ENCODE measurements at regions not wholly inside any gene's neighbourhood (a gene's known extent, or its start where the extent isn't known, plus 50 kb on each side); places are given as distances from the start of the nearest gene placed in this dataset.
"Not testable (repeated sequence)": the region's sequence is repeated elsewhere in the genome, so short reads cannot be mapped to it uniquely, and the experiment has no call there.

DNA sequence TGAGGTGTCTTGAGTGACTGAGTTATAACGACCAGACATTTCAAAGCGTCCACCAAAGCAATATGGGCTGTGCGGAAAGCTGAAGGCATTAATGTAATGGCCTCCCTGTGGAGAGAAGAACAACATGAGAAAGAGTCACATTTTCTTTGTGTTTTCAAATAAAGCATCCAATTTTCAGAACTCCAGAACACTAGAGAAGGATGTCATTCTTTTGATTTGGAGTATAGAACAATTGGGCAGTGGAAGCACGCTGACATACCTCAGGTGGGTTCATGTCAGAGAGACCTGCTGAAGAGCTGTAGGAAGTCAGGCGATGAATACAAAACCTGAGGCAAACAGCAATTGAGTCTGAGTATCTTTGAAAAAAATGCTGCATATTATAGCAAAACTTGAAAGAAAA is 556.5 kb downstream of the GABRG2 start:
- DNase-seq (ENCODE audit: low spot score): no peak

GRCh38 chr5:162637481-162637880 is 569.9 kb downstream of the GABRG2 start:
- DNase-seq (ENCODE audit: low spot score): no peak

DNA sequence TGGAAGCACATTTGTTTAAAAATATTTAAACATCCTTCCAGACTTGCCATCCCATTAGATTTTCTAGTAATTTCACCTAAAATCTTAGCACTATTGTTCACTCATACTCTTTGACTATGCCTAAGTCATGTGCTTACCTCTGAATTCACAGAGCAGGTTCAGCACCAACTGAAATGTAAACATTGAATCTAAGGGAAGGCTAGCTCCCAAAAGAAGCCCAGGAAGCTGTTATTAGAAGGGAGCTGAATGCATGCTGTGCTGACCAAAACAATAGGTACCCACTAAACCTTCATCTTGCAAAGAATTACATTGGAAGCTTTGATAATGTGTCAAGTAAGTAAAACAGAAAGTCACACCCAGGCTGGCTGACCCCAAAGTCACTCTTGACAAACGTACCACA is 571.3 kb downstream of the GABRG2 start:
- no peak for DNase-seq (ENCODE audit: low spot score)

- no peak for DNase-seq (ENCODE audit: low spot score)
These were observed 573.7 kb downstream of the GABRG2 start for GRCh38 chr5:162641142-162641813.

DNA sequence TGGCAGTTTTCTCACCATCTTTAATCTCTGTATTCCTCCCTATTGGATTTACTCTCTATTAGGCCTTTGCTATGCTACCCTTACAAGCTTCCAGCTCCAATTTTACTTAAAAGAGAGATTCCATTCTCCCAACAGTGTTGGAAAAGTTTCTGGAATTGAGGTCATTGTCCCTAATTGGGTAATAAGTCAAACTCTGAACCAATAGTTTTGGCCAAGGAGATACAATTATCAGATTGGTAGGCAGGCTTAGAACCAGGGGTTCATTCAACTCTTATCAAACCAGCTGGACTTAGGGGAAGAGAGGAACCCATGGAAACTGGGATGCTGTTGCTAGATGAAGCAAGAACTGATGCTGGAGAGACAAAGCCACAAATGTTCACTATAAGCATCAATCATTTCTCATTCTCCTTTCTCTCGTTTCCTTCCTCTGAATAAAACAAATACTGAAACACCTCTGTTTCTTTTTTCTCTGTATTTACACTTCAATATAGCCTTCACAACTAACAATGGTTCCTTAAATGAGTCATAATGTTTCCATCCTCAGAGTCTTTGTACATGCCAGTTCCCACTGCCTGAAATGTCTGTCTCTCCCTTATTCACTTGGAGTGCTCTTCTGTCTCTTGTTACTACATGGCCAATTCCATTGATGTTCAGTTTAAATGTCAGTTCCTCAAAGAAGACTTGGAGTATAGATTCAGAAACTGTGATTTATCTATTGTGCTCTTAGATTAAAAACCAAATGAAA is 587.3 kb downstream of the GABRG2 start:
- DNase-seq (ENCODE audit: low spot score): no peak

DNA sequence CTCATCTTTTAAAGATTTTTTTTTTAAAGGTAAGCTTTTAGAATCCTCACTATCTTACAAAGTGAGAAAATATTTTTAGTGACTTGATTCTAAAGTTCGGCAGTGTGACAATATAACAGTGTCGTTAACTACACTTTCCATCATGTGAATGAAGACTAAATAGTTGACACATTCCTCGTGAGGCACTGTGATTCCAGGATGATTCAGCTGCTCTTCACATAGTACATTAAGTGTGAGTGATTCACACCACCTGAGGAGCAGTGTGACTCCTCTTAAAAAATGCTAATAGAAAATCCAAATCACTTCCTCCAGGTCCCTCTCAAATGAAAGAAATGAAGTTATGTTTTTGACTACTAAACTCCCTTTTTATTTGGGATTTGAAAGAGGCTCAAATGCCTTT is 589.5 kb downstream of the GABRG2 start:
- no peak for DNase-seq (ENCODE audit: low spot score)

DNA sequence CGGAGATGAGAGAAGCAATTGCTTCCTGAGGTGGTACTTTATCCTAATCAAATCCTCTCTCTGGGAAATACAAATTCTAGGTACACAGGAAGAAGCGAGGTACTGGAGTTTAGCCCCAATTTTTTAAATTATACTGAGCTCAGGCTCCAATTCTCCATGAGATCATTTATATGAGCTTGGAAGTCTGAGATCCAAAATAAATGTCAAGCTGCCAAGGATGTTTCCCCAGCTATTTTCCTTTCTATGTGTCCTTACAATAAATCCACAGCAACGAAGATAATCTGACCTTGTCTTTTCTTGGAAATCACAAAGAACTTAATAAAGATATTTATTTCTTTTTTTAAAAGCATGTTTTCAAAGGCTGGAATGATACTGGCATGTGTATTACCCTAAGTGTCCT is 597.3 kb downstream of the GABRG2 start:
- DNase-seq (ENCODE audit: low spot score): no peak

GRCh38 chr5:162668926-162669325 is 601.4 kb downstream of the GABRG2 start:
- no peak for DNase-seq (ENCODE audit: low spot score)

DNA sequence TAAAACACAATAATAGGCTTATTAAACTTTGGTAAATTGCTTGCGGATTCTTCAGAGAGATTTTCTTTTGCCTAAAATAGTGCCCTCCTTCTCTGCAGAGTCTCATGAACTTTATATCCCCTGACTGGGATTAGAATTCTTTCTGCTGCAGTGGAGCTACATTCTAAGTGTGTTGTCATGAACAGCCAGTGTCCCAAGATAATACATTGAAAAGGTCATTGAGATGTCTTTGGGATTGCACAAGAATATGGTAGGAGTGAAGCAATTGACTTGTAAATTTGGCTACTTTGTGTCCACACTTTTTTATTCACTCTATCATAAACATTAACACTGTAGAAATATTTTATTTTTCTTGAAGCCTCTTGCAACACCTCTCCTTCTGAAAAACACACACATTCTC is 604.5 kb downstream of the GABRG2 start:
- no peak for DNase-seq (ENCODE audit: low spot score)

DNA sequence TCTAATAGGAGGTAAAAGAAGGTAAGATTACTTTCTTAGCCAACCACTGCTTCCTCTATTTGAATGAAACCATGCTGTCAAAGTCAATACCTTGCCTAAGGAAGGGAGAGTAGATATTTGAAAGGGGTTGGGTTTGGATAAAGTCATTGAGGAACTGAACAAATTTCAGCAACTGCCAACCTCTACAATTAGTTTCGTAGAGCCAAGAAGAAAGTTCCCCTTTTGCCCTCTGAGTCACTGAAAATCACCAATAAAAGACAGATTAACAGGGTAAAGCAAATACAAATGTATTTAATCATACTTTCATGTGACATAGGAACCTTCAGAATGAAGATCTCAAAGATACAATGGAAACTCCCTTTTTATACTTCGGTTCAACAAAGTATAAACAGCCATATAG is 615.7 kb downstream of the GABRG2 start:
- DNase-seq (ENCODE audit: low spot score): no peak

GRCh38 chr5:162684145-162684544 is 616.6 kb downstream of the GABRG2 start:
- no peak for DNase-seq (ENCODE audit: low spot score)

- no peak for DNase-seq (ENCODE audit: low spot score)
These were observed 617.7 kb downstream of the GABRG2 start for GRCh38 chr5:162685302-162685701.

DNA sequence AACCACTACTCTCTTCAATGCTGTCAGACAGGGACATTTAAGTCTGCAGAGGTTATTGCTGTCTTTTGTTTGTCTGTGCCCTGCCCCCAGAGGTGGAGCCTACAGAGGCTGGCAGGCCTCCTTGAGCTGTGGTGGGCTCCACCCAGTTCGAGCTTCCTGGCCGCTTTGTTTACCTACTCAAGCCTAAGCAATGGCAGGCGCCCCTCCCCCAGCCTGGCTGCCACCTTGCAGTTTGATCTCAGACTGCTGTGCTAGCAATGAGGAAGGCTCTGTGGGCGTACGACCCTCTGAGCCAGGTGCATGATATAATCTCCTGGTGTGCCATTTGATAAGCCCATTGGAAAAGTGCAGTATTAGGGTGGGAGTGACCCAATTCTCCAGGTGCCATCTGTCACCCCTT is 628.7 kb downstream of the GABRG2 start:
- DNase-seq (ENCODE audit: low spot score): not testable (repeated sequence)

- no peak for DNase-seq (ENCODE audit: low spot score)
These were observed 631.8 kb downstream of the GABRG2 start for GRCh38 chr5:162699361-162699760.

DNA sequence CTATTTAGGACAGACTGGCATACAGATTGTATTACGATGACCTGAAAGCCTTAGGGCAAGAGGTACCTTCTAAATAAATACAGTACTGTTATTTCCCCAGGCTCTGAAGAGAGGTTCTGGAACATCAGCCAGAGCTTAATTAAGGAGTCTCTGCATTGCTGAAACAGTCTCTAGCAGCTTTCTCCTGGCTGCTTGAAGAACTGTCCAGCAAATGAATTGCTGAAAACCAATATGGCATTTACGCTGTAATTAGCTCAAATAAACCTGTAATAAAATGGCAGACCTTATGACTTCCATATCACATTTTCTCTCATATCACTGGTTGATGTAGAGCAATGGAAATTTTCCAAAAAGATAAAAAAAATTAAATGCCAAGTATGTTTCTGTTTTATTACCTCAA is 636.3 kb downstream of the GABRG2 start:
- DNase-seq (ENCODE audit: low spot score): no peak

DNA sequence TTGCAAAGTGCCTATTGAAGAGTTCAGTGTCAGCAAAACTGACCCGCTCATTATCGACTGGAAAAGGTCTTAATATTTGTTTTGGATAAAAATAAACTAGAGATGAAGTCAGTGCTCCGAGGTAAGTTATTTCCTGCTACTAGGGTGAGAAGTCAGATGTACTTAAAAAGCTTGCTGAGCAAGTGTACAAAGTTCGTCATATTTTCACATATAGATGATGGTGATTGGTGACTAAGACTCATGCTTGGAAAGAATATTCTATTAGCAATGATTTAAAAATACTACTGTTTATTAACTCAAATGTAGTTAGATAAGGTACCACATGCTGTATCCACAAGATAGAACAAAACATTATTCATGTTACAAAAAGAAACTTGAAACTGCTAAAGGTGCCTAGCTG is 643.7 kb downstream of the GABRG2 start:
- no peak for DNase-seq (ENCODE audit: low spot score)

GRCh38 chr5:162719720-162720119 is 652.1 kb downstream of the GABRG2 start:
- no peak for DNase-seq (ENCODE audit: low spot score)

DNA sequence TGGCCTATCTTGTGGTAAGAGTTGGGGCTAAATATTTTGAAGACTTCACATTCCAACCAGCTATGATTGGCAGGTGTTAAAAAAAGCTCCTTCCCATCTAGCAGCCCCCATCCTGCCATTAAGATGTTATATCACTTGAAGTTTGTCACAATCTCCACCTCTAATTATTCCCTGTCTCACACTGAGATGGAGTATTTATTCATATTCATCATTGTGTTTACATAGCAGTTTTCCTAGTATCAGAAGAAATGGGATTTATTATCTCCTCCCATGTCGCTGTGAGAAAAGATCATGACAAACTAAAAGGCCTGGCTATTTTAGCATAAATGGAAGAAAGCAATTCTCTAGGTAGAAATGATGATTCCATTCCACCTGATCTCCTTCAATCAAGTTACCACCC is 653.6 kb downstream of the GABRG2 start:
- DNase-seq (ENCODE audit: low spot score): no peak

DNA sequence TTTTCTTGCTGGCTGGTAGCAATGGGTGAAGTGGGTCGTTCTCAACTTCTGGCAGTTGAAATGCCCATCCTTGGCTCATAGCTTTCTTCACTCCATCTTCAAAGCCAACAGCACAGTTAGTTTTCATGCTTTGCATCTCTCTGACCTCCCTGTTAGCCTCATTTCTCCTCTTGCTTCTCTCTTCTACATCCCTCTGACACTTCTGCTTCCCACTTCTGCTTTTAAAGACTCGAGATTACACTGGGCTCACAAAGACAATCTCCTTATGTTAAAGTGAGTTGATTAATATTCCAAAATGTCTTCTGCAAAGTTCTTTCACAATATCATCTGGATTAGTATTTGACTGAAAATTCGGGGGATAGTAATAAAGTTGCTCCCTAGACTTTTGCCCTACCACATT is 684.8 kb upstream of the CCNG1 start:
- no peak for DNase-seq (ENCODE audit: low spot score)

- DNase-seq (ENCODE audit: low spot score): no peak
These were observed 675.3 kb upstream of the CCNG1 start for GRCh38 chr5:162762119-162762518.

DNA sequence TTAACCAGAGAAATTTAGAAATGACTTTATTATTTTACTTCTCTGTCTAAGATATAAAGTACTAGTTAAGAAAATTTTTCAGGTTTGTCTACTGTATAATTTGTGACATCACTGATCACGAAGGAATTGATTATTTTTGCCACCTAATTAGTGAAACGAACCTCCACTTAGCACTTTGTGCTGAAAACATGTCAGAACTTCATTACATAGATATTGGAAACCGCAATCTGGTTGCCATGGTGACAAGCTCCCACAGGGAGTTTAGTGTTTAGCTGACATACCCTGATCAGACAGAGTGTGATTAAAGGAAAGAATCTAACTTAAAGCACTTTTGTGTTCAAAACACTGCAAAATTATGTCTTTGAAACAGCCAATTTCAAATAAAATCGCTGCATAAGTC is 668.4 kb upstream of the CCNG1 start:
- no peak for DNase-seq (ENCODE audit: low spot score)

- DNase-seq (ENCODE audit: low spot score): no peak
These were observed 651.7 kb upstream of the CCNG1 start for GRCh38 chr5:162785673-162786072.

DNA sequence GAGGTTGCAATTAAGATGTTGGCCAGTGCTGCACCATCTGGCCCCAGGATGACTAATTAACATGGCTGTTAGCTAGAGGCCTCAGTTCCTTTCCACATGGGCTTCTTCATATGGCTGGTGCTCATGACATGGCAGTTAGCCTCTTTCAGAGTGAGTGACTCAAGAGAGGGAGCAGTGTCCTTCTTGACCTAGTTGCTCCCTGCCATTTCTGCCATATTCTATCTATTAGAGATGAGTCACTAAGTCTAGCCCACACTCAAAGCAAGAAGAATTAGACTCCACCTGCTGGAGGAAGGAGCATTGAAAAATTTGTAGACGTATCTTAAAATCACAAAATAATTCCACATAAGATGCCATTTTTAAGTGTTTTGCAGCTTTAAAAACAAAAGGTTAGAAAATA is 651.2 kb upstream of the CCNG1 start:
- DNase-seq (ENCODE audit: low spot score): no peak

- DNase-seq (ENCODE audit: low spot score): no peak
These were observed 640.9 kb upstream of the CCNG1 start for GRCh38 chr5:162796507-162796906.

Measured in SW480 (cell line).